ENCODE measurements at regions not wholly inside any gene's neighbourhood (a gene's known extent, or its start where the extent isn't known, plus 50 kb on each side); places are given as distances from the start of the nearest gene placed in this dataset.

GRCh38 chr13:111394211-111394922 is 73.9 kb downstream of the TEX29 start:
- no peak for DNase-seq

GRCh38 chr13:111395511-111396393 is 75.3 kb downstream of the TEX29 start:
- DNase-seq: no peak

- no peak for DNase-seq
Measured at GRCh38 chr13:111396457-111396856, 76.0 kb downstream of the TEX29 start.

DNA sequence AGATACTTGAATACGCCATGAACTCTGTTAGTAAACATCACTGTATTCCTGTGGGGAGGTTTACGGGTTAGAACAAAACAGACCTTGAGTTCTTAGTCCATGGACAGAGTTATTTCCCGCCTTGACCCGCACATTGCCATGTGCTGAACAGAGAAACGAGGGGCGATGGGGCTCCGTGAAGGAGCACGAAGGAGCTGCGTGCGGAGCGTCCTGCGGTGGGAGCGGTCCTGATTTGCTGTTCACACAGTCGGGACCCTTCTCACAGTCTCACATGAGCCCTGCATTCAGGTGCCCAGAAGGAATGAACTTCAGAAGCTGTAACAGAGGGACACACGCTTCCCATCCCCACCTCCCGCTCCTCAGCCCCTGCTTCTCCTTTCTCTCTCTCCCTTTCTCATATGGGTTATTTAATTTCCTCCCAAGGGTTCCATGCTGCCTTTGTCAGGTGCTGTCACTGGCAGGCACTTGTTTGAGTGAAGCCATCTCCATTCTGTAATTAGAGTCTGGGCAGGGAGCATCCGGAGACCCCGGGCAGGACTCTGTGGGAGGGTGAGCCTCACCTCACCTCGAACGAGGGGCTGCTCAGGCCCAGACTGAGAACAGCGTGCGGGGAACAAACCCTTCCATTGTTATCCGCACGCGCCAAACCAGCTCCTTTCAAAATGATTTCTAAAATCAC is 76.9 kb downstream of the TEX29 start:
- DNase-seq: no peak

- DNase-seq: no peak
Measured at GRCh38 chr13:111398196-111398595, 77.8 kb downstream of the TEX29 start.

GRCh38 chr13:111398715-111399299 is 78.4 kb downstream of the TEX29 start:
- no peak for DNase-seq

GRCh38 chr13:111399334-111399733 is 78.9 kb downstream of the TEX29 start:
- no peak for DNase-seq

GRCh38 chr13:111399776-111400538 is 79.5 kb downstream of the TEX29 start:
- no peak for DNase-seq

DNA sequence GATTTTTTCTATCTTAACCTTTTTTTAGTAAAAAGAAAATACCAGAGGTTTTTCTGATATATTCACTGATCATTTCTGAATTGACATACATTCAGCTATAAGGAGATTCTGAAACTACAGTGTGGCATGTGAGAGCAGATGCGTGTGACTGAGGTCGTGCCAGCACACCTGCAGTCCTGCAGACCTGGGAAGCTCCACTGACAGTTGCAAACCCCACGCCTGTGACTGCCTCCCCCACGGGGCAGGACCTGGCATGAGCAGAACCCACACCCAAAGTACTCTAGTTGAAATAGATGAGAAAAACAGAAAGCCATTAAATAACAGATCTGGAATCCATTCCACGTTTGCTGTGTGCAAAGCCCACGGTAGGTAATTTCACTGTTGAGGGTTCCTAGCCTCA is 80.7 kb downstream of the TEX29 start:
- no peak for DNase-seq

GRCh38 chr13:111401755-111402154 is 81.3 kb downstream of the TEX29 start:
- no peak for DNase-seq

DNA sequence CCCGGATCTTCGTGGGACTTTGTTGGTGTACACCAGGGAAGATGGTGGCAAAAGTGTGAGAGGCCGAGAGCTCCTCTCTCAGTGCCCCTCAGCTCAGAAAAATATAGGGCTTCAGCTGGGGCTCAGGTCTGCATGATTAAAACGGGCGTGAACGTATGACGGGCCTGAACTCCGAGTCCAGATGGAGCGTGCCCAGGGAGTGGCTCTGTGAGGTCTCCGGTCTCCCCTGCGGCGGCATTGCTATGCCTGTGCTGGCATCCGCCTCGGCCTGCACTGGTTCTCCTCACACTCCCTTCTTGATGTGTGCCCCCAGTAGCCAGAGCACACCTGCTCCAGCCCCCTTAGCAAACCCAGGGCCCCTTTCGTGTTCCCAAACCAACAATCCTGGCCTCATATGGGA is 82.0 kb downstream of the TEX29 start:
- DNase-seq: no peak

- DNase-seq: no peak
Measured at GRCh38 chr13:111403266-111403665, 82.8 kb downstream of the TEX29 start.

DNA sequence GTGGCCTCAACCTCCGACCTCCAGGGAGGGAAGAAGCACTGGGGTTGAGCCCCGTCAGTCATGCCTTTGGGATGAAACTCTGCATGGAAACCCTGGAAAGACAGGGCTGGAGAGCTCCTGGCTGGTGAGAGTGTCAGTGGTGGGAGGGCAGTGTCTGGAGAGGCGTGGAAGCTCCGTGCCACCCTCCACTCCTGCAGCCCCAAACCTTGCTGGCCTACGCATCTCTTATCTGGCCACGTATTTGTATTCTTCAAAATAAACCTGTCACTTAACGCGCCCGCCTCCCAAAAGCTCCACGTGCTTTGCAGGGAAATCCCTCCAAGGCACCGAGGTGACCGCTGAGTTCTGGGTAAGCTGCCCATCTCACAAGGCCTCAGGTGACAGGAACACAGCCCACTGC is 84.3 kb downstream of the TEX29 start:
- no peak for DNase-seq

DNA sequence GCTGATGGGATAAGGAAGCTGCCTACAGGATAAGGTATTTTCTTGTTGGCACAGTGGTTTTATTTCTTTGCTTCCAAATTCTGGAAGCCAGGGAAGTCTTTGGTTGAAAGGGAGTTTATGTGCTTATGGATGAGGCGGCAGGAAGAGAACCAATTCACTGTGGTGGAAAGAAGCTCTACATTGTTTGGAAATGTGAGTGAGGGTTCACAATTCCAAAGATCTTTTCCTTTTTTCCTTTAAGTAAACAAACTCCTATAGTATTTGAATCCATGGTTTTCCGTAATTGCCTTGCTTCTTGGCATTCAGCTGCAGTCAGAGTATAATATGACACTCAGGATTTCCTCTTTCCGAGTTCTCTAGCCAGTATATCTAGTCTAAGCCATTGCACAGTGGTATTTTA is 86.2 kb downstream of the TEX29 start:
- DNase-seq: no peak

DNA sequence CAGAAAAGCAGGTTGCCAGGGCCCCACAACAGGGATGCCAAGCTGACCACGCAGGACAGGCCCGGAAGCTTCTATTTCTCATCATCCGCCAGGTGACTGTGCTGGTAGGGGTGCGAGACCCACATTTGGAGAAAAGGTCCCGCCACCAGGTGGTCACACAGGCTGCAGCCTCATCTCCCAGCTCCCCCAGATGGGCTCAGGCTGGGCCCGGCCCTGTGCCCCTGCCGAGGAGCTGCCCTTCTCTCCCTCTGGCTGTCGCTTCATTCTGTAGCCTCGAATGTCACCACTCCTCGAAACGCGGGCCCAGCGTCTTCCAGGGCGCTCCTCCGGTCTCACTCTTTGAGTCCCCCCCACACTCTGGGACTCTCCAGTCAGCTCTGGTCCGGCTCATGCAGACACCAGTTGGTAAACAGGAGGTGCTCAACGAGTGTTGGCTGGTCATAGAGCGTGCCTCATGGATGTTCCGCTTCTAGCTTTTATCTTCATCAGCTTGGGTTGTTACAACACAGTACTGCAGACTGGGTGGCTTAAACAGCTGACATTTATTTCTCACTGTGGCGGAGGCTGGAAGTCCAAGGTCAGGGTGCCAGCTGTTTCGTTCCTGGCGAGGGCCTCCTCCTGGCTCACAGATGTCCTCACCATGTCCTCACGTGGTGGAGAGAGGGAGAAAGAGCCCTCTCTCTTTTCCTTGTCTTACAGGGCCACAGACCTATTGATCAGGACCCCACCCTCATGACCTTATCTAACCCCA is 87.1 kb downstream of the TEX29 start:
- no peak for DNase-seq

DNA sequence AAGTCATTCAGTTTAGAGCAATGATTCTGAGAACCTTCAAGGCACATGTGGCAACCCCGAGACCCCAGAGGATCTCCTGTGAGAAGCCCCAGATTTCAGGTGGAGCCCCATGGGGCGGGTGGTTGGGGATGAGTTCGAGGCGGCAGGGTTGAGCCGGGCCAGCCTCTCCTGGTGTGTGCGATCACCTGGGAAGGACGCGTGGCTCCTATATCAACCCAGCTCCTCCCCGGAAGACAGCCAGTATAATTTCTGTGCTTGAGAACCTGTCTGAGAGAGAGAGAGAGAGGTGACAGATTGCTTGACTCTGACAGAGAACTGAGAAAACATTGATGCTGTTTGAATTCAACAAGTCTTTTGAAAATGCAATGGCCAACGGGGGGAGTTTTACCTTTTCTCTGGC is 89.0 kb downstream of the TEX29 start:
- DNase-seq: no peak

GRCh38 chr13:111410232-111411021 is 90.0 kb downstream of the TEX29 start:
- no peak for DNase-seq

- no peak for DNase-seq
Measured at GRCh38 chr13:111411151-111411858, 90.9 kb downstream of the TEX29 start.

DNA sequence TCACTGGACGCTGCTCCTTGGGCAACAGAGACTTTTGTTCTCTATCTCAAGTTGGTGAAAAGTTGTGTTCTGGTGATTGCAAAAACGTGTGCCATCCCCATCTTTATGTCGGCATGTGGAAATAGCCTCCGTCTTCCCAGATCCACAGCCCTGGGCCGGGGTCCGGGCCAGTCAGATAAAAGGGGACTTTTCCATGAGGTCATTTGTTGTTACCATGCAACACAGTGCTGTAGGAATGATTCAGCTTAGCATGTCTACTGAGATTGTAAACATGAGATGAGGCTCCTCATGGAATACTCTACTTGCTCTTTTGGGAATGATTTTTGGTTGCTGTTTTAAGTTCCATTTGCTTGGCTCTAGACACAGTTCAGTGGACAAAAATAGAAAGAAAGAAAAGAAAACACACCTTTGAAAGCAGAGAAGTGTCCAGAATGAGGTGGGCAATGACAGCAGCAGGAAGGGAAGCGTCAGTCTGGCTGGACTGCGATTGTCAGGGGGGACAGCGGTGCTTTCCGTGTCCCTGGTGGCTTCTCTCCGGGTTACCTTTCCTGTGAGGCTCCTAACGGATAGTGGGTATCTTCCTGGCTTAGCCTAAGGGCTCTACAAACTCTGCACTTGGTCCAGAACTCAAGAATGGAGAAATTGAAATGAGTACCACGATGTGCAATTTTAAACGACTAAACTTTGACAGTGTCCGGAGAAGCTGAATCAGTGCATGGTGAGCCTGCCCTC is 91.6 kb downstream of the TEX29 start:
- DNase-seq: no peak
